NCI-H1417 (cell line): ENCODE measurements at regions not wholly inside any gene's neighbourhood (a gene's known extent, or its start where the extent isn't known, plus 50 kb on each side); places are given as distances from the start of the nearest gene placed in this dataset.

ENCODE experiments used
- DNase-seq, 3 experiments: peaks; one replicate each; lab custom pipeline; 2025; lab: John Stamatoyannopoulos, UW

DNA sequence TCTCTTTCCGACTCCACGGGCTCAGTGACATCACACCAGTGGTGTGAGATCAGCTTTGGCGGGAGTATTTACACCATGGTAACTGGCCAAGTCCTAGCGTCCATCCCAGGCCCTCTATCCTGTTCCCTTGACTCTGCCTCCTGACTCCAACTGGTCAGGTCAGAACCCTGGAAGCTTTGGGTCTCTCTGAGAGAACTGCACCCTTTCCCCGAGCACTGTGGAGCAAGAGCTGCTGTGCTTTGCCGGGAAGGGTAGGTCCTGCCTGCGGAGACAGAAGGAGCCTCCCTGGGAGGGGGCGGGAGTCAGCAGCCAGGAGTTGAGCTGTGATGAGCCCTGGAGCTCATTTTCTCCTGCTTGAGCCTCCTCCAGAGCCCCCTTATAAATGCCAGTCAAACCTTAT lies 212.1 kb upstream of the TNRC6C start:
- no peak for DNase-seq

DNA sequence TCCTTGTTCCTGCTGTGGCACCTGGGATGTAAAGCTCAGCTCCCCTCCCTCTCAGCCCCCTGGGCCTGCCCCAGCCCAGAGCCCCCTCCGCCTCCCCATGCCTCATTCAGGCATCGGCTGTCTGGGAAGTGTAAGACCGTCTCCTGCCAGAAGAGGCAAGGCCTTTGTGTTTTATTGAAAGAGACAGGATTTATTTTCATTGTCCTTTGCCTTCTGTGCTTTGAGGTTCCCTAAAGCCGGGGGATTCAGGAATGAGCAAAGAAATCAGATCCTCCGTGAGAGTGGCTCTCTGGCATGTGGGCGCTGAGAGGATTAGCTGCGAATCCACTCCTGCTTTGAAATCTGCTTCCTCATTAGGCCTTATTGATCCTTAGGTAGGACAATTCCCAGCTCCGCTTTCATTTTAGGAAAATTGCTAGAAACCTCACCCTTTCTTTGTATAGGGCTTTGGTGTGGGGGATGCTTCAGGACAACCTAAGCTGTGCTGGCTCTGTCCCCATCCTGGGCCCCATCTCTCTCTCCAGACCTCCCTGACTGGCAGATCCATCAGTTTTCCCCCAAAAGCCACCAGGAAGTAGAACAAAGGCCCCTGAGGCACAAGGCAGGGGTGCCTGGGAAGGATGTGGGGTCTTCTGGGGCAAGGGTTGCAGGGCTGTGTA lies 211.5 kb upstream of the TNRC6C start:
- no peak for DNase-seq

DNA sequence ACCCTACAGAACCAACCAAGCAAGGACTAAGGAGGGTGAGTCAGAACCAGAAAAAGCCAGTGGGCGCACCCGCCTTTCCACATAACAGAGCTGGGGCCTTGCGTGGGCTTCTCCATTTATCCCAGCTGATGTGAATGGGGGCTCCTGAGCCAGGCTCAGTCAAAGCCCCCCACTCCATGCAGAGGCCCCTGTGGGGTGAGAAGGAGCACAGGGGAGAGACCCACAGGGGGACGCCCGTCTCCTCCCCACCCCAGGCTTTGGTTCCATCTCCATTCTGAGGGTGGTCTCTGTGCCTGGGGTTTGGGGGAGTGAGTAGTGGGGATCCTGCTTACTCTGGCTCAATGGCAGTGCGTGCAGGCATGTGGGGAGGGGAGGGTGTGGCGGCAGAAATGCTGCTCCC lies 210.1 kb upstream of the TNRC6C start:
- DNase-seq = no peak

DNA sequence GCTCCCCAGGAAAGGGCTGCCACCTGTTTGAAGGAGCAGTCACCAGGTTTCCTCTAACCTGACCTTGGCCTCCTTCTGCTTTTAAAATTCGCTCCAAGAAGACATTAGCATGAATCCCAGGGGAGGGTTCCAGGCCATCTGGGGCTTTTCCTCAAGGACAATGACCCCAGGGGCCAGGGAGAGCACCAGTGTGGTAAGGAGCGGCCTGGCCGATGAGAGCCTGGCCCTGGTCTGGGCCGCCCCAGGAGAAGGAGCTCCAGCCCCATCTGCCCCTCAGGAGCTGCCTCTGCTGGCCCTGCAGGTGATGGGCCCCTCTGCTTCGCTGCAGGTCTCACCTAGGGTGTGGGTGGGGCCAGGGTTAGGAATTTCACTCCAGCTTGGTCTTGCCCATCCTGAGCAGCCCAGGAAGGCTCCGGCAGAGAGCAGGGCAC lies 209.2 kb upstream of the TNRC6C start:
- no peak for DNase-seq

DNA sequence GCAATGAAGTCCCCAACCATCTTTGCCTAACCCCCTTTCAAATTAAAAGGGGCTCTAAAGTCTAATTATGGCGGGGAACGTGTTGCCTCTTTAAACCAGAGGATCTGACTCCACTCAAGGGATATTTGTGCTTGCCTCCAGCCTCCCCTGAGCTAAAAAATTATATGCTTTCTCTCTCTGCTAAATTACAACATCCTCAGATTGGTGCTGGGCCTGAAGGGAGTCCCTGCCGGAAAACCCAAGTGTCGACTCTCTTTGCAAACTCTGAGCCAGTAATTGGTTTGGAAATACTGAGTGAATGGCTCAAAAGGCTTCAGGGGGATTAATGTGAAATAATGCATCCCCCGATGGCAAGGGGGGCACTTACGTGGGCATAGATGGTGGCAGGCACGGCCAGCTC lies 208.5 kb upstream of the TNRC6C start:
- DNase-seq = no peak

DNA sequence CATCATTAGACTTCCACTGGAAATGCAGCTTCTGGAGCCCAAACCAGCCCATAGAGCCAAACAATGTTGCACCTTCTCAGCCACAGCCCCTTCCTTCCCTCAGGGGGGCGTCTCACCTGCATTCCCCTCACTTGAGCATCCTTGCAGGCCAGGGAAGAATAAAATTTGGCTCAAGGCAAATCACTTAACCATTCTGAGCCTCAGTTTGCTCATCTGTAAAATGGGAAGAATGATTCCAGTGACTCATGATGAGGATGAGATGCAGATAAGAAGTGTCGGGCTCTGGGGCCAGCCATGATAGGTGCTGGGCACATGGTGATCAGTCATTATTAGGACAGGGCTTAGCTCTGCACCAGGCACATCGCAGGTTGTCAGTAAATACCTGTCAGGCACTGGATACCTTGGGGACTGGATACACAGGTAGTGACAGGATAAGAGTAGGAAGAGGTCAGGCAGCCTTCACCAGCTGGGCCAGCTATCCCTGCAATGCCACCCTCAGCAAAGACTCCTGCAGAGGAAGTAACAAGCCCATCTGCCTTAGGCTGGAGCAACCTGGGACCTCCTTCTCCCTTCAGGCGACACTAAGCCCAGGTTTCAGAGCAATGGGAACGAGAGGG lies 208.0 kb upstream of the TNRC6C start:
- DNase-seq = no peak

DNA sequence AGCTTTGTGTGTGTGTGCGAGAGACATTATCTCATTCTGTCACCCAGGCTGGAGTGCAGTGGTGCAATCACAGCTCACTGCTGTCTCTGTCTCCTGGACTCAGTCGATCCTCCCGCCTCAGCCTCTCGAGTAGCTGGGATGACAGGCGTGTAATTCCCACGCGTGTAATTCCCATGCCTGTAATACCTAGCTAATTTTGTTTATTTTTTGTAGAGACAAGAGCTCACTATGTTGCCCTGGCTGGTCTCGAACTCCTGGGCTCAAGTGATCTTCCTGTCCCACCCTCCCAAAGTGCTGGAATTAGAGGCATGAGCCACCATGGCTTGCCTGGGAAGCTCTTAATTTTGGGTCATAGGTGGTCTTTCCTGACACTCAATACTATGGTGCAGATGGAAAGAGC lies 205.3 kb upstream of the TNRC6C start:
- no peak for DNase-seq

DNA sequence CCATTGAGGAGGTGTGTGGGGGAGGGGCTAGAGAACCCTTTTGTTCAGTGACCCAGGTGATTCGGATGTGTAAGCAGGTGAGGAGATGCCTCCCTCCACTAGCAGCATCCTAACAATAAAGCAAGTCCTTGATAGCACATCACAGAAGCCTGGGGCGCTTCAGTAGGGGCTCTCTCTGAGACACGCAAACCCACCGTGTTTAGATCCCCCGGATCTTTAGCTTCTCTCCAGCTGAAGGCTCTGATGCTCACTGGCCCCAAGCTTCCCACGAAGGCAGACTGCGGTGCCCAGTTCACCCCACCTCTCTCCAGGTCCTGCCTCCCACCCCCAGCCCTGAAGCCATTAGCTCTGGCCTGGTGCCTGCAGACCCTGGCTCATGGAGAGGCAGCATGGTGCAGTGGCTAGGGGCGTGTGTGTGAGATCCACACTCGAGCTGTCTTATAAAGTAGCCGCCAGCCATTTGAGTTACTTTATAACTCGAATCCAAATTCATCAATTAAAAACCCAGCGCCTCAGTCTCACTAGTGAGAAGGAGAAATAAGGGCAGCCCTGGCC lies 204.7 kb upstream of the TNRC6C start:
- no peak for DNase-seq

DNA sequence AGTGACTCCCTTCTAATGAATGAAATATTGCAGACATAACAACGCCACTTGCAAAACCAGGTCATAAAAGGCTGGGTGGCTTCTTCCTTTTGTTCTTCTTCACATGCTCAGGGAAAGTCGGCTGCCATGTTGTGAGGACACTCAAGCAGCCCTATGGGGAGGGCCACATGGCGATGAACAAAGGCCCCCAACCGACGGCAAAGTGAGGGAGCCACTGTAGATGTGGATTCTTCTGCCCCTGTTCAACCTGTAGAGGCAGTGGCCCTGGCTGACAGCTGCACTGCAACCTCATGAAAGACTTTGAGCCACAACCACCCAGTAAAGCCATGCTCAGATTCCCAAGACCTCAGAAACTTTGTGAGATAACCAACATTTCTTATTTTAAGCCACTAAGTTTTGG lies 203.5 kb upstream of the TNRC6C start:
- no peak for DNase-seq

DNA sequence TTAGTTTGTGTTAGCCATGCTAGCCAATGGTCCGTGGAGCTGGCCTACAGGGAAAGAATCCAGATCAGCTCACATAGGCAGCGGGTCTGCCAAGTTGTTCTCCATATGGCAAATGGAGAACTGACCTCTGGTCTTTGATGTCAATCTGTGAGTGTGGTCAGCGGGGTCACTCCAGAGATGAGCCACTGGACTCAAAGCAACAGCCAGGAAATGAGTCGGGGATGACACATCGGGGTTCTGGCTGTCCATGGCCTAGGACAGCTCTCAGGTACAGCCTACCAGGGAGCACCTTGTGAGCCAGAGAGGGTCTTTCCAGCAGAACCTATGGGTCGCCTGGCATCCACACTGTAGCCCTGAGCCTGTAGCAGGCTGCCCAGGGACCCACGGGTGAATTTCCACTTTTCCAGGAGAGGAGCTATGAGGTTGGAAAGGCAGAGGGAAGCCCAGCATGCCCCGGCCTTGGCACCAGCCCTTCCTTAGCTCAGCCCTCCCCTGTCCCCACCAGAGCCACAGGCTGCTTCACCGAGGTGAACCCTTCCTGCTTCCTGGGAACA lies 203.0 kb upstream of the TNRC6C start:
- DNase-seq = no peak

DNA sequence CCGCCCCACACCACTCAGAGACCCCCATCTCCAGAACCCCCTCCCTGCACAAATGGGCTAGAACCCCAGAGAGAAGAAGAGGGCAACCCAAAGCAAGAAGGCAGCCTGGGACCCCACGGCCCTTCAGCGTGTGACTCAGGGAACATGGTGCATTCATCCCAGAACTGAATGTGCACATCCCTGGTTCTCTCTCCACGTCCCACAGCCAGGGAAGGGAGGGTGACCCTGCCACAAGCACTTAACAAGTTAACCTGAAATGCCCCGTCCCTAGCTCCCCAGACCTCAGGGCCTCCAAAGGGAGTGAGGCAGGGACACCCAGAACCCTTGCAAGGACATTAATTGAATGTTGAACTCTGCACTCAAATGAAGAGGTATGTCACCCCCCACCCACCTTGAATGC lies 202.5 kb upstream of the TNRC6C start:
- DNase-seq = no peak

DNA sequence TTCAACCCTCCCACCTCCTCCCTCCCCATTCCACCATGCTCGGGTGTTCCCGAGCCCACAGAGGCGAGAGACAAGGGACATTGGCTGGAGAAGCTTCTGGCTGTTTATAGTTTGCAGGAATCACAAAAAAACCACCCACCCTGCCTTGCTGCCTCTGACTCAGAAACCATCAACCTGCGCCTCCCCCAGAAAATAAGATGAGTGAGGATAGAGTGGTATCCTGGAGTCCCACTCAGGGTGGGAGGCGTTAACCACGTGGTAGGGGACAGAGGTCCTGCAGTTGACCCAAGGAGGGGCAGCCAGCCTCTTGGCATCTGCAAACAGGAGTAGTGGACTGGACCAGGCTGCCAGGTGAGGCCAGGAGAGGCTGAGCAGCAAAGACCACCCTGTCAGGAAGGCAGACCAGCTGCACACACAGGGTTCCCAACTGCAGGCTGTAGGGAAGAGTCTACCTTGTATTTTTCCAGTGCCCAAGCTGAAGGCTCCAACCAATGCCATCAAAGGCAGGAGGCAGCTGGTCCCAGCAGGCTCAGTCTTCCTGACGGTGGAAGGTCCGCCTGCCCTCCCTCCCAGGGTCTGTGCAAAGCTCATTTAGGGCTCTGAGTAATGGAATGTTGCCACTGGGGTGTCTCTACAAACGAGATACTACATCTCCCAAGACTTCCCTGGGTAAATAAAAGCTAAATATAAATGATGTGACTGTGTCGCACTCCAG lies 201.5 kb upstream of the TNRC6C start:
- no peak for DNase-seq

DNA sequence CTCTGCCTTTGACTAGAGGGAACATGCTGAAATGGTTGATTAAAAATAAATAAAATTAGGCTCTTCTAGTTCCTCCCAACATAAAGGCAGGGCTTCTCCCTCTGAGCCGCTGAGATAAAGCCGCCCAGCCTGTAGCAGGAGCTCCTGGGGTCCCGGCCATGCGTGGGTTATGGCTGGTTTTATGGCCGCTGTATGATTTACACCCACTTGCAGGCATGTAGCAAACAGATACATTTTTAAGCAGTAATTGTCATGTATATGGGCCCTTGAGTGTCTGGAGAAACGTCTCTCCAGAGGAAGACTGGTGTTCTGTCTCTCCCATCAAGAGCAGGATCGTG lies 201.0 kb upstream of the TNRC6C start:
- DNase-seq = peak in 1 of 3 experiments; percentile 22

DNA sequence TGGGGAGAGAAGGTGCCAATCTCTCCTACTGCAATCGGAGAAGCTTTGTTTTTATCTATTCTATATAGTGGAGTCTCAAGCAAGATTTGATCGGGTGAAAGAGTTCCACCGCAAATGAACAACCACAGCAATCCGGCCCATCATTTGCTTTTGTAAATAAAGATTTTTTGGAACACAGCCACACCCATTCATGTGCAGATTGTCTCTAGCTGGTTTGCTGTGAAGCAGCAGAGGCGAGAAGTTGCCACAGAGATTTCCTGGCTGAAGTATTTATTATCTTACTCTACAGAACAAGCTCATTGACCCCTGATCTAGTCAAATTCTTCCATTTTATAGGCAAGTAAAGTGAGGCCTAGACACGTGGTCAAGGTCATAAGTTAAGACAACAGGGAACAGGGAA lies 195.5 kb upstream of the TNRC6C start:
- no peak for DNase-seq

DNA sequence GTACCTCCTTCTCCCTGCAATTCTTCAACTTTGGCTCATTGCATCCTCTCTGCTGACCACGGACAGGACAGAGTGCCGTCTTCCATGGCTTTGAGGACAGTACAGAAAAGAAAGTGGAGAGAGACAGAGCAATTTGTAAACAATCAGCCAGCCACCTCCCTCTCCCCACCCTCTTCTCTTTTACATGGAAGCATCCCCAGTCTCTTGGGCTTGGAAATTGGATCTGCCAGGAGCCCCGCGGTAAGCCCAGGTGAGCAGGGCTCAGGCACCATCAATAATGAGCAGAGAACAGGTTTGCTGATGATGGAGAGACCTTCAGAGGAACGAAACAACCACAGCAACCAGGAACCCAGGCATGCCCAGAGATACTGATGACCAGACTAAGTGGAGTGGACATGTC lies 194.9 kb upstream of the TNRC6C start:
- DNase-seq = peak in 1 of 3 experiments; percentile 52

DNA sequence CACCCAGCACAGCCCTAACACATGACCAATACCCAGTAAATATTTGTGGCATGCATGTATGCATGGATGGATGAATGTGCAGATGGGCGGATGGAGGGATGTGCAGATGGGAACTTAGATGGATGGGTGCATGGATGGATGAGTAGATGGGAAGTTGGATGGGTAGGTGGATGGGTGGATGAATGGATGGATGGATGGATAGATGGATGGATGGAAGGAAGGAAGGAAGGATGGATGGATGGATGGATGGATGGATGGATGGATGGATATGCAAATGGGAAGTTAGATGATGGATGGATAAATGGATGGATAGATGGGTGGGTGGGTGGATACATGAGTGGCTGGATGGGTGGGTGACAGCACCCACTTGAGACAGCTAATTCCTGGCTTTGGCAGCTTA lies 193.2 kb upstream of the TNRC6C start:
- DNase-seq = no peak

DNA sequence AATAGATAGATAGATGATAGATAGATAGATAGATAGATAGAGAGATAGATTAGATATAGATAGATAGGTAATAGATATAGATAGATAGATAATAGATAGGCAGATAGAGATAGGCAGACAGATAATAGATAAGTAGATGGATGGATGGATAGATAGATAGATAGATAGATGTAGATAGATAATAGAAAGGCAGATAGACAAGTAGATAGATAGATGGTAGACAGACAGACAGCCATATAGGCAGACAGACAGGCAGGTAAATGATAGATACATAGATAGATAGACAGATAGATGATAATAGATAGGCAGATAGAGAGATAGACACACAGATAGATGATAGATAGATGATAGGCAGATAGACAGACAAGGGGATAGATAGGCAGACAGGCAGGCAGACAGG lies 191.4 kb upstream of the TNRC6C start:
- no peak for DNase-seq

DNA sequence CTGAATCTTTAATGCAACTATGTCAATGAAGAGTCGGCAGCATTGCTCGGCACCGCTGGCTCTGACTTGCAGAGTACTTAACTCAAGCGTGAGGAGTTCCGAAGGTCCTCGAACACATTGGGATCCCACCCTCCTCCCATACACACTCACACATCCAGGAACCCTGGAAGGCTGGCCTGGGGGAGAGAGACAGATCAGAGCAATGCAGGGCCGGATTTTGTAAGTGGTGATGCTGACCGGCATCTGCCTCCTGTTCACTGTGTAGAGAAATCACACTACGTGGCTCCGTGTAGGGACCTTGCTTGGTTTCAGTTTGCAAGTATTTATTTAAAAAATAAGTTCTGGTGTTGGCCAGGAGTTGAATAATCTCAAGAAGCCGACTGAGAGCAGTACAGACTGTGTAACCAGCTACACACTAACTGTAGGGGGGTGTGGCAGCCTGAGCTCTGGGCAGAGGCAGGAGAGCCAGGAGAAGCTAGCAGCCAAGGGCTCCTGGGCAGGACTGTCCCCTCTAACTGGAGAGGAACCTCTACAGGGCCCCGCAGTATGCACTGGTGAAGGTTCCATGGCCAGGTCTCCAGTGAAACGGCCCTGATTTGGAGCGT lies 190.2 kb upstream of the TNRC6C start:
- DNase-seq = no peak

DNA sequence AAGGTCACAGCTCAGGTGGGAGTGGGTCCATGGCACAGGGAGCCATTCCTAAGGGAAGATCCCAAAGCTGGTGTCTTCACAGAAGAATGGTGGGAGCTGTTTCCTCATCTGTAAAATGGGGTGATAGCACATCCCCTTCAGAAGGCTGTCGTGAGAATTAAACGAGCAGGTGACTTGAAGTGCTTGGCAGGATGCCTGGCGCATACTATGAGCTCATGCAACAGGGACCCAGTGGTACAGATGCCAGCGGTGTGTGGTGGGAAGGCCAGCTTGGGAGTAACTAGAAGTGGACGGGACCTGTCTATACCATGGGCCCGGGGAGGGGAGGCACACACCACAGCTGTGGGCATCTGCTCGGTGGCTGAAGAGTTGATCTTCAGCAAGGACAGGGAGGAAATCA lies 189.3 kb upstream of the TNRC6C start:
- peak in 2 of 3 experiments; percentile 44 to 45 for DNase-seq

DNA sequence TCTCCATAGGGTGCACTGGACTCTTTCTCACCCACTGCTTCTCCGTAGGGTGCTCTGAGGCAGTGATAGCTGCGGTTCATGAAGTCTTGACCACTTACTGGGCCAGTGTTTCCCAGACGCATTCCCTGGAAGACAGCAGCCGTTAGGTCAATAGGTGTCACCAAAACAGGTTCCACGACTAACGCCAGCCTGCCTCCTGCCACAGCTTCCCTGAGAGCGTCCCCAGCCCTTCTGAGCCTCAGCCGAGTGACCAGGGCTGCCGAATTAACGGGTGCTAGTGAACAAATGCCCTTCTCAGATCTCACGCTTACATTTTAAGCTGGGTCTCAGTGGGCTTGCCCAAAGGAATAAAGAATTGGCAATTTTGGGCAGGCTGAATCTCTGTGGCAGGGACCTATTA lies 188.7 kb upstream of the TNRC6C start:
- no peak for DNase-seq

DNA sequence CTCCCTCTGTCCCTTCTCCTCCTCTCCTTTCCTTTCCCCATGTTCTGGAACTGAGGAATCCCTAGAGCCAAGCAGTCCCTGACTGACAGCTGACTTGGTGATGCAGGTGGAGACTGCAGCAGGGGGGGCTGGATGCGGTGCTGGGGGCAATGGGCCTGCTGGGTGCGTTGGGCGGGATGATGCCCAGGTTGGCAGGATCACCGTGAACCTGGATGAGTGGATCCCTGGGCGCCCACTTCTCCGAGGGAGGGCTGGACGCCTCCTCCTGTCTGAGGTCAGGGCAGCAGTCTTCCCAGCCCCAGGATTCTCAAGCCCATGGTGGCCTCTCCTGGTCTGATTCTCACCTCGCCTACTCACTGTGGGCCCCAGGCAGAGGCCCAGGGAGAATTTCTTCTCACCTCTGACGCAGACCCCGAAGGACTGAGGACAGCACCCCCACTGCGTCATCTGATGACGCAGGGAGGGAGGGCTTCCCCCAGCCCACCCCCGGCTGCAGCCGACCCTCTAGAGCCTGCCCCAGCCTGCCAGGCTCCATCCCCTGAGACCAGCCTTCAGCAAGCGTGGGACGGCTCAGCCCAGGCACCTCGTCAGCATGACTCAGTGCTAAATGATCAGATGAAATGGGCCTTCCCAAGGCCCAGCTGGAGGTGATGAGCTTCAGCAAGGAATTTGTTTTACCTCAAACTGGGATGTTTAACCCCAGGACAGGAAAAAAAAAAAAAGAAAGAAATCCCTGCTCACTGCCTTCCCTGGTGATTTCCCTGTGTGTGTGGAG lies 188.0 kb upstream of the TNRC6C start:
- no peak for DNase-seq

DNA sequence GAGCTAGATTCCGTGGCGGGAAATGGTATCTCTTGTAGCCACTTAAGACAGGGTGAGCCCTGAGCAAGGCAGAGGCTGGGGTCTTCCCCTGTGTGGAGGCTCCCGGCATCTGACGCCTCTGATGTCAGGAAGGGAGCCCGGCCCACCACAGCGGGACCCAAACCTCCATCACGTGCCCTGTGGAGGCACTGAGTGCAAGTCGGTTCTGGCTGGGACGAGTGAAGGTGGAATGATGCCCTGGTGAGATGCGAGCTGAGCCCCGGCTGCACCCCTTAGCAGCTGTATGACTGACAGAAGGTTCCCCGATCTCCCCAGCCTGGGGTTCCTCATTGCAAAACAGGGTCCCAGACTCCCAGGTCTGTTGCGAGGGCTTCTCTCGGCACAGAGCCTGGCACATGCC lies 187.4 kb upstream of the TNRC6C start:
- no peak for DNase-seq
